ENCODE measurements at regions not wholly inside any gene's neighbourhood (a gene's known extent, or its start where the extent isn't known, plus 50 kb on each side); places are given as distances from the start of the nearest gene placed in this dataset.

- TF ChIP-seq POLR2AphosphoS5 (IDR thresholded peaks at IDR 0.05; ENCODE audit: borderline replicate concordance, low read depth, low read length) (no peak), EZH2 (IDR thresholded peaks at IDR 0.05) (no peak), FOXP2 (optimal IDR thresholded peaks at IDR 0.05; ENCODE audit: control extremely low read depth, extremely low read length, insufficient read depth) (no peak)
Observed at GRCh38 chr18:6580401-6580800, 149.1 kb upstream of the ARHGAP28 start.
